Vagina (tissue), 2 donors: ENCODE measurements at regions not wholly inside any gene's neighbourhood (a gene's known extent, or its start where the extent isn't known, plus 50 kb on each side); places are given as distances from the start of the nearest gene placed in this dataset.

Source experiments
- CTCF ChIP-seq, 3 experiments: fragments of 450-650 bp in 2 of 3; fragments of 200-600 bp in 1 of 3; sonication (generic) in 1 of 3; IDR thresholded peaks; one replicate each; pipeline ENCODE4 v1.5.1; 2017 to 2019; ENCODE audit warnings: antibody characterized with exemption in 3 of 3, mild to moderate bottlenecking in 2 of 3, moderate library complexity in 2 of 3
- POLR2A ChIP-seq, 2 donors: fragments of 450-650 bp; IDR thresholded peaks; one replicate each; pipeline ENCODE4 v1.6.1; 2017; ENCODE audit warnings: antibody characterized with exemption in 2 of 2, mild to moderate bottlenecking in 2 of 2, moderate library complexity in 2 of 2
- POLR2AphosphoS5 ChIP-seq, 2 donors: sonication (generic); formaldehyde crosslinking; IDR thresholded peaks; one replicate each; pipeline ENCODE4 v1.9.0; 2017; ENCODE audit warnings: antibody characterized with exemption in 2 of 2, mild to moderate bottlenecking in 2 of 2, low read depth in 1 of 2; ENCODE audit not compliant: insufficient read depth in 1 of 2

GRCh38 chr7:51634025-51634424 is 317.4 kb upstream of the COBL start:
- no peak for TF ChIP-seq CTCF (IDR thresholded peaks at IDR 0.05)
- no peak for TF ChIP-seq POLR2A (IDR thresholded peaks at IDR 0.05)
- TF ChIP-seq POLR2AphosphoS5 (IDR thresholded peaks at IDR 0.05; ENCODE audit: insufficient read depth in 1 of 2, low read depth in 1 of 2): no peak
